ENCODE measurements at regions not wholly inside any gene's neighbourhood (a gene's known extent, or its start where the extent isn't known, plus 50 kb on each side); places are given as distances from the start of the nearest gene placed in this dataset.

DNA sequence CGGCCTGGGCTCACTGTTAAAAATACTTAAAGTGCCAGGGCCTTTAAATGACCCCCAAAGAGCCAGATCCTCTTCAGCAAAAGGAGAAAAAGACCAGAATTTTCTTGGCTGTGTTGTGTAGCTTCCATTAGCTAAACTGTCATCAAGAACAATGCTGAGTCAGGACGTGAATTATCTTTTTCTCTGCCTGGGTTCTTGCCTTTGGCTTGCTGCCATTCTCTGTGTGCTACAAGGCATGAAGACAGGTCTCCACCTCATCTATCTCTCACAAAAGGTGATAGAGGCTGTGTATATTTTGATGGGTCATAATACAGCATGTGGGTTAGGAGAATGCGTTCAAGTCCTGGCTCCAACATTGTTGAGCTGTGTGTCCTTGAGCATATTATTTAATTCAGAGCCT, 52.4 kb upstream of the SELENOK start:
- Mint-ChIP-seq H3K9me3 (ENCODE audit: unreplicated experiment) (peaks cover 9% of the 10 kb centered on the region), H3K4me3 (ENCODE audit: unreplicated experiment) (no peak overlapping the region), H3K27ac (ENCODE audit: unreplicated experiment) (no peak overlapping the region), H3K36me3 (ENCODE audit: low read depth, unreplicated experiment) (no peaks in the 10 kb centered on the region), H3K4me1 (ENCODE audit: low read depth, unreplicated experiment) (no peaks in the 10 kb centered on the region), H3K27me3 (ENCODE audit: low read depth, unreplicated experiment) (no peaks in the 10 kb centered on the region)
- no peak for TF ChIP-seq EZH2 (IDR thresholded peaks at IDR 0.05; ENCODE audit: insufficient read depth, low read length)
- TF ChIP-seq, protein P1, sequence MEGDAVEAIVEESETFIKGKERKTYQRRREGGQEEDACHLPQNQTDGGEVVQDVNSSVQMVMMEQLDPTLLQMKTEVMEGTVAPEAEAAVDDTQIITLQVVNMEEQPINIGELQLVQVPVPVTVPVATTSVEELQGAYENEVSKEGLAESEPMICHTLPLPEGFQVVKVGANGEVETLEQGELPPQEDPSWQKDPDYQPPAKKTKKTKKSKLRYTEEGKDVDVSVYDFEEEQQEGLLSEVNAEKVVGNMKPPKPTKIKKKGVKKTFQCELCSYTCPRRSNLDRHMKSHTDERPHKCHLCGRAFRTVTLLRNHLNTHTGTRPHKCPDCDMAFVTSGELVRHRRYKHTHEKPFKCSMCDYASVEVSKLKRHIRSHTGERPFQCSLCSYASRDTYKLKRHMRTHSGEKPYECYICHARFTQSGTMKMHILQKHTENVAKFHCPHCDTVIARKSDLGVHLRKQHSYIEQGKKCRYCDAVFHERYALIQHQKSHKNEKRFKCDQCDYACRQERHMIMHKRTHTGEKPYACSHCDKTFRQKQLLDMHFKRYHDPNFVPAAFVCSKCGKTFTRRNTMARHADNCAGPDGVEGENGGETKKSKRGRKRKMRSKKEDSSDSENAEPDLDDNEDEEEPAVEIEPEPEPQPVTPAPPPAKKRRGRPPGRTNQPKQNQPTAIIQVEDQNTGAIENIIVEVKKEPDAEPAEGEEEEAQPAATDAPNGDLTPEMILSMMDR (IDR thresholded peaks at IDR 0.05; ENCODE audit: insufficient read depth, low read depth, low read length), result no peak
- no peak for FAIRE-seq
- H2AFZ ChIP-seq (ENCODE audit: low read depth, low read length), result no peak overlapping the region
- peaks cover 7% of the 10 kb centered on the region for H3K4me1 ChIP-seq (ENCODE audit: insufficient read depth, low read length)
- no peak overlapping the region for H3K4me3 ChIP-seq (ENCODE audit: insufficient read depth, low read depth, low read length)
- no peaks in the 10 kb centered on the region for H3K9me3 ChIP-seq (ENCODE audit: insufficient read depth, low read depth, low read length)
- no peaks in the 10 kb centered on the region for H3K79me2 ChIP-seq (ENCODE audit: insufficient read depth, low read length)
- H4K20me1 ChIP-seq (ENCODE audit: insufficient read depth, low read length), result no peaks in the 10 kb centered on the region
- H3K36me3 ChIP-seq (ENCODE audit: insufficient read depth, low read length), result no peaks in the 10 kb centered on the region
- no peak overlapping the region for H3K9ac ChIP-seq (ENCODE audit: low read length)
- H3K4me2 ChIP-seq (ENCODE audit: low read length), result no peak overlapping the region
- H3K27me3 ChIP-seq (ENCODE audit: insufficient read depth, low read length), result no peaks in the 10 kb centered on the region
- H3K27ac ChIP-seq (ENCODE audit: low read depth, low read length), result no peak overlapping the region
- no peak for DNase-seq (ENCODE audit: low read depth)

DNA sequence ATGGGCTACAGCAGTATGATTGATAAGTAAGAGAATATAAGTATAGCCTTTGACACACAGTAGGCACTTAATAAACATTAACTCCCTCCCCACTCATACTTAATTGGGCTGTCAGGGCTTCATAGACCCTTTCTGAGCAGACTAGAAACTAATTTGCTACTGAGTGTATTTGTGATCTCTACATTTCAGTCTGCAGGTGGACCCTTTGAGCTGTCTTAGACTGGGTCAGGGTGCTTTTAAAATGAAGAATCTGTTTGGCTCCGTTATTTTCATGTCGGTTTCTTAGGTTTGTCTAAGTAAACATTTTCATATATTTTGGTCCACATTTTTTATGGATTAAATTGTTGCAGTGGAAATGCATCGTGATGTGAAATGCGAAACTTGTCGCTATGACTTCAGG, 50.3 kb upstream of the SELENOK start:
- Histone ChIP-seq H3K9ac (ENCODE audit: low read length) (no peak overlapping the region), H3K4me2 (ENCODE audit: low read length) (no peak overlapping the region), H3K4me3 (ENCODE audit: insufficient read depth, low read depth, low read length) (no peak overlapping the region), H3K27me3 (ENCODE audit: insufficient read depth, low read length) (no peaks in the 10 kb centered on the region), H3K27ac (ENCODE audit: low read depth, low read length) (no peak overlapping the region), H4K20me1 (ENCODE audit: insufficient read depth, low read length) (no peaks in the 10 kb centered on the region), H3K36me3 (ENCODE audit: insufficient read depth, low read length) (no peaks in the 10 kb centered on the region), H3K4me1 (ENCODE audit: insufficient read depth, low read length) (peaks cover 7% of the 10 kb centered on the region), H3K79me2 (ENCODE audit: insufficient read depth, low read length) (no peaks in the 10 kb centered on the region), H2AFZ (ENCODE audit: low read depth, low read length) (no peak overlapping the region), H3K9me3 (ENCODE audit: insufficient read depth, low read depth, low read length) (no peaks in the 10 kb centered on the region)
- Mint-ChIP-seq H3K27ac (ENCODE audit: unreplicated experiment) (no peak overlapping the region), H3K36me3 (ENCODE audit: low read depth, unreplicated experiment) (no peaks in the 10 kb centered on the region), H3K9me3 (ENCODE audit: unreplicated experiment) (peaks cover 6% of the 10 kb centered on the region), H3K27me3 (ENCODE audit: low read depth, unreplicated experiment) (peaks cover 8% of the 10 kb centered on the region), H3K4me3 (ENCODE audit: unreplicated experiment) (no peak overlapping the region), H3K4me1 (ENCODE audit: low read depth, unreplicated experiment) (no peaks in the 10 kb centered on the region)
- FAIRE-seq, result no peak
- DNase-seq (ENCODE audit: low read depth), result no peak
- no peak for TF ChIP-seq EZH2 (IDR thresholded peaks at IDR 0.05; ENCODE audit: insufficient read depth, low read length)
- TF ChIP-seq, protein P1 (IDR thresholded peaks at IDR 0.05; ENCODE audit: insufficient read depth, low read depth, low read length), result no peak

All from astrocyte (in vitro differentiated cells and primary cell).